GM10266 (cell line): ENCODE measurements at regions not wholly inside any gene's neighbourhood (a gene's known extent, or its start where the extent isn't known, plus 50 kb on each side); places are given as distances from the start of the nearest gene placed in this dataset.
"Not testable (repeated sequence)": the region's sequence is repeated elsewhere in the genome, so short reads cannot be mapped to it uniquely, and the experiment has no call there.

ENCODE experiments used
- DNase-seq: peaks from one replicate; pipeline ENCODE4 v3.0.0; 2012; ENCODE audit errors: extremely low spot score
- CTCF ChIP-seq: IDR thresholded peaks from 2 replicates; pipeline ENCODE4 v1.5.1; 2012; ENCODE audit warnings: mild to moderate bottlenecking, low read depth; ENCODE audit not compliant: control insufficient read depth, insufficient read depth; ENCODE audit errors: missing control alignments

- no peak for TF ChIP-seq CTCF
- DNase-seq = no peak
Measured at GRCh38 chr12:124698998-124699305, 131.5 kb upstream of the NCOR2 start.

- no peak for TF ChIP-seq CTCF
- no peak for DNase-seq
Measured at GRCh38 chr12:124698211-124698997, 131.0 kb upstream of the NCOR2 start.

GRCh38 chr12:124697722-124698121, 130.3 kb upstream of the NCOR2 start:
- DNase-seq = not testable (repeated sequence)

GRCh38 chr12:124696693-124697476, 129.5 kb upstream of the NCOR2 start:
- DNase-seq = no peak
- no peak for TF ChIP-seq CTCF

- no peak for DNase-seq
Measured at GRCh38 chr12:124695861-124696260, 128.4 kb upstream of the NCOR2 start.

GRCh38 chr12:124694846-124695497, 127.6 kb upstream of the NCOR2 start:
- no peak for DNase-seq
- TF ChIP-seq CTCF = no peak

More at GRCh38 chr12:124695861-124696260, 128.4 kb upstream of the NCOR2 start:
- no peak for TF ChIP-seq CTCF

DNA sequence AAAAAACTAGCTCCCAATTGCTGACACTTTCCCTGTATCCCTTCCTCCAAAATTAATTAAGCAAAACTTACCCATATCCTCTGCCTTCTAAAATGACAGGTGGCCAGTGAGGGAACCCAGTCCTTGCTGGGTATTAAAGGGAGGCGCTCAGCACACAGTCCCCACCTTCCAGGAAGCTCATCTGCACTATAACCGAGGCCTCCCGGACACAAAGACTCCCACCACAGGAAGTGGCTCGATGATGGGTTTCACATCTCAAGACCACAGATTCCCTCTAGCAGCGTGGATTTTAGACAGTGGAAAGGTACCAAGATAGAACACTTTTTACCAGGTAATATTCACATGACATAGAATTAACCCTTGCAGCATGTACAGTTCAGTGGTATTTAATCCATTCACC, 126.8 kb upstream of the NCOR2 start:
- no peak for TF ChIP-seq CTCF
- DNase-seq = no peak
